PC-3 (cell line): ENCODE measurements at regions not wholly inside any gene's neighbourhood (a gene's known extent, or its start where the extent isn't known, plus 50 kb on each side); places are given as distances from the start of the nearest gene placed in this dataset.
A peak's percentile ranks its signal among the peaks of the same experiment; 100 is the strongest.

Experiments used
- ATAC-seq: fragments of 200-7000 bp; cut with Tn5 transposase; 2 replicates; pipeline ENCODE4 v1.9.1; 2020; ENCODE audit warnings: mild to moderate bottlenecking, moderate library complexity
- BruUV-seq: library from RNA; stranded (reverse); fragments of 400-500 nt; replicated peaks from 2 replicates; lab custom pipeline; 2021; lab: Mats Ljungman, UMichigan
- CTCF ChIA-PET: fragments of 300-600 bp; sonication (Branson Sonifier 250); formaldehyde crosslinking; loops from one replicate; lab custom pipeline; 2022; ENCODE audit warnings: antibody characterized with exemption; lab: Charles Lee
- POLR2A ChIA-PET: fragments of 300-600 bp; sonication (Branson Sonifier 250); formaldehyde crosslinking; loops from one replicate; lab custom pipeline; 2022; ENCODE audit warnings: antibody characterized with exemption; ENCODE audit not compliant: unreplicated experiment; lab: Charles Lee
- DNase-seq: peaks from one replicate; pipeline ENCODE4 v3.0.0-alpha.2; 2015
- H2AFZ ChIP-seq: fragments of 300-600 bp; sonication (generic); 2 replicates; pipeline ENCODE4 v1.6.0; 2016; ENCODE audit warnings: antibody characterized with exemption, low read length
- H3F3A ChIP-seq: fragments of 300-600 bp; sonication (generic); one replicate; pipeline ENCODE4 v1.6.0; 2017; ENCODE audit warnings: antibody characterized with exemption, low read length, control low read depth, mild to moderate bottlenecking; ENCODE audit not compliant: unreplicated experiment
- H3K27ac ChIP-seq: fragments of 300-600 bp; sonication (generic); 2 replicates; pipeline ENCODE4 v1.5.1; 2016; ENCODE audit warnings: mild to moderate bottlenecking, low read length
- H3K27me3 ChIP-seq: fragments of 300-600 bp; sonication (generic); 2 replicates; pipeline ENCODE4 v1.6.1; 2016; ENCODE audit warnings: low read length, mixed read lengths
- H3K36me3 ChIP-seq: fragments of 300-600 bp; sonication (generic); 2 replicates; pipeline ENCODE4 v1.6.1; 2016; ENCODE audit warnings: low read depth, mixed run types, low read length, mixed read lengths
- H3K4me1 ChIP-seq: fragments of 300-600 bp; sonication (generic); 2 replicates; pipeline ENCODE4 v1.5.1; 2016; ENCODE audit warnings: low read length; ENCODE audit not compliant: insufficient read depth
- H3K4me2 ChIP-seq: fragments of 300-600 bp; sonication (generic); 2 replicates; pipeline ENCODE4 v1.6.0; 2016; ENCODE audit warnings: low read length
- H3K4me3 ChIP-seq: fragments of 300-600 bp; sonication (generic); 2 replicates; pipeline ENCODE4 v1.5.1; 2016; ENCODE audit warnings: mild to moderate bottlenecking, low read length, mixed read lengths
- H3K79me2 ChIP-seq: fragments of 300-600 bp; sonication (generic); 2 replicates; pipeline ENCODE4 v1.6.1; 2017; ENCODE audit warnings: low read length, mixed read lengths
- H3K9ac ChIP-seq: fragments of 300-600 bp; sonication (generic); 2 replicates; pipeline ENCODE4 v1.6.0; 2016; ENCODE audit warnings: mild to moderate bottlenecking, low read length
- H3K9me2 ChIP-seq: fragments of 300-600 bp; sonication (generic); replicated peaks from 2 replicates; pipeline ENCODE4 v1.6.1; 2016; ENCODE audit warnings: mixed run types, low read length, mixed read lengths
- H3K9me3 ChIP-seq: fragments of 300-600 bp; sonication (generic); 2 replicates; pipeline ENCODE4 v1.6.1; 2016; ENCODE audit warnings: low read length, mixed read lengths
- H4K20me1 ChIP-seq: fragments of 300-600 bp; sonication (generic); 2 replicates; pipeline ENCODE4 v1.6.1; 2016; ENCODE audit warnings: low read length, mixed read lengths
- EZH2 ChIP-seq: fragments of 300-600 bp; sonication (generic); IDR thresholded peaks from one replicate; pipeline ENCODE4 v1.6.1; 2017; ENCODE audit warnings: antibody characterized with exemption, mild to moderate bottlenecking, low read length; ENCODE audit not compliant: unreplicated experiment
- EZH2phosphoT487 ChIP-seq: fragments of 300-600 bp; sonication (generic); IDR thresholded peaks from 2 replicates; pipeline ENCODE4 v1.6.1; 2018; ENCODE audit warnings: mild to moderate bottlenecking, antibody characterized with exemption, low read length, borderline replicate concordance
- intact Hi-C: fragments of 100-400 bp; cut with micrococcal nuclease; formaldehyde crosslinking; loops from 2 replicates; pipeline ENCODE4 v1.9.0; 2023
- TF ChIP-seq, protein P1 (sequence below): fragments of 300-600 bp; sonication (generic); conservative IDR thresholded peaks from 2 replicates; pipeline ENCODE4 v1.5.1; 2017; ENCODE audit warnings: antibody characterized with exemption, low read depth, mild to moderate bottlenecking, low read length

DNA sequence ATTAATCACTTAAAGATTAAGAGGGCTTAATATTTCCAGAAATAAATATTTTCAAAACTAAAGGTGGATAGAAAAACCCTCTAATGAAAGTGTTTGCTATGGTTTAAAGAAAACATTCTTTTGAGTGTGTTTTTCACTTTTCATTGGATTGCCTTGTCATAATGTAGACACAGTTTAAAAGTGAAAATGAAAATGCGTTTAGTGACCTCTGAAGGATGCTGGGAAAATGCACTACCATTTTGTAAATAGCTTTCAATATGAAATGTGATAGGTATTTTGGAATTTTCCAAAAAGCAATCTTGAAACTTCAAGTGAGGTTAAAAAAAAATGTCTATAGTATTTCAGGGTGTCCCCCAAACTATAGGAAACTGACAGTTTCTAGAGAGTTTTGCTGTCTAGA is 642.2 kb downstream of the C4orf33 start:
- Histone ChIP-seq H3K27ac (no peak overlapping the region), H2AFZ (no peak overlapping the region), H4K20me1 (no peaks in the 10 kb centered on the region), H3K4me2 (no peak overlapping the region), H3K4me1 (no peaks in the 10 kb centered on the region), H3F3A (no peaks in the 10 kb centered on the region), H3K9ac (no peak overlapping the region), H3K9me3 (no peaks in the 10 kb centered on the region), H3K79me2 (no peaks in the 10 kb centered on the region), H3K4me3 (no peak overlapping the region), H3K27me3 (no peaks in the 10 kb centered on the region), H3K36me3 (no peaks in the 10 kb centered on the region), H3K9me2 (no peaks in the 10 kb centered on the region)
- POLR2A ChIA-PET, result no interaction called here
- intact Hi-C loops, result no loop called here
- ATAC-seq, result no peak
- TF ChIP-seq EZH2 (no peak), EZH2phosphoT487 (no peak)
- TF ChIP-seq, protein P1, sequence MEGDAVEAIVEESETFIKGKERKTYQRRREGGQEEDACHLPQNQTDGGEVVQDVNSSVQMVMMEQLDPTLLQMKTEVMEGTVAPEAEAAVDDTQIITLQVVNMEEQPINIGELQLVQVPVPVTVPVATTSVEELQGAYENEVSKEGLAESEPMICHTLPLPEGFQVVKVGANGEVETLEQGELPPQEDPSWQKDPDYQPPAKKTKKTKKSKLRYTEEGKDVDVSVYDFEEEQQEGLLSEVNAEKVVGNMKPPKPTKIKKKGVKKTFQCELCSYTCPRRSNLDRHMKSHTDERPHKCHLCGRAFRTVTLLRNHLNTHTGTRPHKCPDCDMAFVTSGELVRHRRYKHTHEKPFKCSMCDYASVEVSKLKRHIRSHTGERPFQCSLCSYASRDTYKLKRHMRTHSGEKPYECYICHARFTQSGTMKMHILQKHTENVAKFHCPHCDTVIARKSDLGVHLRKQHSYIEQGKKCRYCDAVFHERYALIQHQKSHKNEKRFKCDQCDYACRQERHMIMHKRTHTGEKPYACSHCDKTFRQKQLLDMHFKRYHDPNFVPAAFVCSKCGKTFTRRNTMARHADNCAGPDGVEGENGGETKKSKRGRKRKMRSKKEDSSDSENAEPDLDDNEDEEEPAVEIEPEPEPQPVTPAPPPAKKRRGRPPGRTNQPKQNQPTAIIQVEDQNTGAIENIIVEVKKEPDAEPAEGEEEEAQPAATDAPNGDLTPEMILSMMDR, result no peak
- CTCF ChIA-PET, result no interaction called here
- BruUV-seq, result no TSS peak
- DNase-seq, result no peak

DNA sequence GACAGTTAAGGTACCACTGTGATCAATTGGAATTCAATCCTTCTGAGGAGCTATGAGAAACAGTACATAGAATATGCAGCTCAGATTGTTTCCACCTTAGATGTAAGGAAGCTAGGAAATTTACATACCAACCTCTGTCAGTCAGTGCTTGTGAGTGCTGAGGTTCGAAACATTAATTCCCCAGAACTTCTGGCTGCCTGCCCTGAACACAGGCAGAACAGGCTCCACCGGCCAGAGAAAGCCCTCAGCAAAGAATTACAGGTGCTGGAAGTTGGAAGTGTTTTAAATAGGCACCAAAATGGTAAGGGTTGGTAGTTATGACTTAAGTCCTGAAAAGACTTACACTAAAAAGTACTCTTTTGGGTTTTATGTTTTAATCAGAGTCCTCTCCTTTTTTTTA is 651.8 kb downstream of the C4orf33 start:
- no peak for ATAC-seq
- peak; percentile 4 for DNase-seq
- H3K4me3 ChIP-seq, result no peak overlapping the region

DNA sequence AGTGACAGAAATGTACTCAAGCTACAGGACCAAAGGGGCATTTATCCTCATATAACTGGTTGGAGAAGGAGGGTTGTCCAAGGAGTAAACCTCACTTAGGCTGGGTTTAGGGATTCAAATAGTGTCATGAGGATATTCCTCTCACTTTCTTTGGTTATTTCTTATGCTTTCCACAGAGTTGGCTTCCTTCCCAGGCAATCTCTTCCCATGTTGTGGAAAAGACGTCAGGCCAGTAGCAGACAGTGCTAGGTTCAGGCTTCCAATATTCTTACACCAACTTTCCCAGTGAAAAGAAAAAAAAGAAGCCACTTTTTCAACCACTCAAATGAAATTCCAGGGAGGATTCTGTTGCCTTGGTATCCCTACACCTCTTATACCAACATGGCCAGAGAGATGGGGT is 653.0 kb downstream of the C4orf33 start:
- H3K27ac ChIP-seq, result no peak overlapping the region
- no TSS peak for BruUV-seq
- no peaks in the 10 kb centered on the region for H3K27me3 ChIP-seq
- H3K4me1 ChIP-seq, result no peaks in the 10 kb centered on the region
- H3K79me2 ChIP-seq, result no peaks in the 10 kb centered on the region
- H3F3A ChIP-seq, result no peaks in the 10 kb centered on the region
- no peak overlapping the region for H3K4me3 ChIP-seq
- intact Hi-C loops, result no loop called here
- ChIA-PET POLR2A (no interaction called here), CTCF (no interaction called here)
- H3K36me3 ChIP-seq, result no peaks in the 10 kb centered on the region
- H2AFZ ChIP-seq, result no peak overlapping the region
- no peak overlapping the region for H3K9ac ChIP-seq
- H3K4me2 ChIP-seq, result no peak overlapping the region
- H3K9me3 ChIP-seq, result no peaks in the 10 kb centered on the region
- DNase-seq (no peak), ATAC-seq (no peak)
- no peaks in the 10 kb centered on the region for H4K20me1 ChIP-seq
- TF ChIP-seq EZH2phosphoT487 (no peak), EZH2 (no peak)
- TF ChIP-seq, protein P1, result no peak
- no peaks in the 10 kb centered on the region for H3K9me2 ChIP-seq

More for the DNA sequence above, 651.8 kb downstream of the C4orf33 start:
- H3K4me2 ChIP-seq, result no peak overlapping the region
- no peaks in the 10 kb centered on the region for H3K9me2 ChIP-seq
- H3K9ac ChIP-seq, result no peak overlapping the region
- H2AFZ ChIP-seq, result no peak overlapping the region
- ChIA-PET CTCF (no interaction called here), POLR2A (interaction anchor here (0.6 kb wide), 1 partner anchor 112 kb away, joined by 3 read pairs; no protein-coding TSS in a partner anchor)
- no peaks in the 10 kb centered on the region for H3F3A ChIP-seq
- no peaks in the 10 kb centered on the region for H3K27me3 ChIP-seq
- no peak overlapping the region for H3K27ac ChIP-seq
- H3K36me3 ChIP-seq, result no peaks in the 10 kb centered on the region
- no peaks in the 10 kb centered on the region for H3K4me1 ChIP-seq
- TF ChIP-seq, protein P1, result no peak
- TF ChIP-seq EZH2phosphoT487 (no peak), EZH2 (no peak)
- intact Hi-C loops, result no loop called here
- H3K79me2 ChIP-seq, result no peaks in the 10 kb centered on the region
- H4K20me1 ChIP-seq, result no peaks in the 10 kb centered on the region
- H3K9me3 ChIP-seq, result no peaks in the 10 kb centered on the region
- no TSS peak for BruUV-seq
